ENCODE measurements at regions not wholly inside any gene's neighbourhood (a gene's known extent, or its start where the extent isn't known, plus 50 kb on each side); places are given as distances from the start of the nearest gene placed in this dataset.

- H3K4me3 ChIP-seq = peak overlapping the region in 3 of 4 donors; percentile 0 to 31 (median 18)
- no peaks in the 10 kb centered on the region for H3K36me3 ChIP-seq
- no peaks in the 10 kb centered on the region for H3K9me3 ChIP-seq
- intact Hi-C loops (cut with DNase I) = no loop called here
- TF ChIP-seq CTCF (IDR thresholded peaks at IDR 0.05) (no peak), POLR2A (IDR thresholded peaks at IDR 0.05) (no peak)
- WGBS, 2 donors = 38 to 49% methylated on average over 9 of the region's 9 CpGs
- DNase-seq = no peak
- peaks cover 38 to 94% (median 49%) of the 10 kb centered on the region in 3 donors for H3K4me1 ChIP-seq
- H3K27me3 ChIP-seq = no peaks in the 10 kb centered on the region
- peak overlapping the region; percentile 74 to 100 (median 99) for H3K27ac ChIP-seq
Measured at GRCh38 chr22:46041642-46042041, 64.7 kb upstream of the WNT7B start.

GRCh38 chr22:46042786-46043185 is 65.8 kb upstream of the WNT7B start:
- peak overlapping the region; percentile 84 to 100 (median 99) for H3K27ac ChIP-seq
- H3K9me3 ChIP-seq = no peaks in the 10 kb centered on the region
- DNase-seq = no peak
- TF ChIP-seq CTCF (IDR thresholded peaks at IDR 0.05) = no peak
- no peak for TF ChIP-seq POLR2A (IDR thresholded peaks at IDR 0.05)
- 50 to 63% methylated on average over 8 to 11 of the region's 11 CpGs for WGBS, 2 donors
- intact Hi-C loops (cut with DNase I) = no loop called here
- peaks cover 44 to 94% (median 53%) of the 10 kb centered on the region in 3 donors for H3K4me1 ChIP-seq
- peak overlapping the region in 3 of 4 donors; percentile 47 to 84 (median 67) for H3K4me3 ChIP-seq
- no peaks in the 10 kb centered on the region for H3K36me3 ChIP-seq
- H3K27me3 ChIP-seq = no peaks in the 10 kb centered on the region

GRCh38 chr22:46043339-46043738 is 66.4 kb upstream of the WNT7B start:
- no peak for DNase-seq
- no peaks in the 10 kb centered on the region for H3K36me3 ChIP-seq
- intact Hi-C loops (cut with DNase I) = no loop called here
- H3K4me3 ChIP-seq = peak overlapping the region; percentile 56 to 84 (median 76)
- peaks cover 45 to 94% (median 56%) of the 10 kb centered on the region in 3 donors for H3K4me1 ChIP-seq
- TF ChIP-seq POLR2A (IDR thresholded peaks at IDR 0.05) (no peak), CTCF (IDR thresholded peaks at IDR 0.05) (no peak)
- WGBS, 2 donors = 26 to 32% methylated on average over 7 of the region's 7 CpGs
- no peaks in the 10 kb centered on the region for H3K9me3 ChIP-seq
- peak overlapping the region; percentile 93 to 100 (median 99) for H3K27ac ChIP-seq
- no peaks in the 10 kb centered on the region for H3K27me3 ChIP-seq

- Histone ChIP-seq H3K4me3 (peak overlapping the region; percentile 56 to 84 (median 76)), H3K4me1 (peaks cover 52 to 94% (median 57%) of the 10 kb centered on the region in 3 donors), H3K27me3 (no peaks in the 10 kb centered on the region), H3K36me3 (no peaks in the 10 kb centered on the region), H3K9me3 (no peaks in the 10 kb centered on the region), H3K27ac (peak overlapping the region; percentile 93 to 100 (median 99))
- DNase-seq = no peak
- TF ChIP-seq CTCF (IDR thresholded peaks at IDR 0.05) = no peak
- peak in 1 of 4 donors; percentile 55 for TF ChIP-seq POLR2A (IDR thresholded peaks at IDR 0.05)
- WGBS, 2 donors = 0 to 13% methylated on average over 8 to 11 of the region's 28 CpGs
- intact Hi-C loops (cut with DNase I) = no loop called here
Measured at GRCh38 chr22:46043816-46044620, 67.1 kb upstream of the WNT7B start.
